Adrenal gland (tissue), 9 donors: ENCODE measurements at regions not wholly inside any gene's neighbourhood (a gene's known extent, or its start where the extent isn't known, plus 50 kb on each side); places are given as distances from the start of the nearest gene placed in this dataset.

Source experiments
- DNase-seq, 7 donors: peaks; one replicate each; pipeline ENCODE4 v3.0.0-alpha.2; 2019 to 2020
- H3K27ac ChIP-seq, 5 donors: fragments of 200-600 bp; sonication (generic) in 4 of 5; 1 replicate in 3 of 5; 2 replicates in 2 of 5; pipeline versions ENCODE4 v1.5.1 to v1.8.0; 2016 to 2020; ENCODE audit warnings: mild to moderate bottlenecking in 1 of 5
- H3K27me3 ChIP-seq: fragments of 200-600 bp; 2 replicates; pipeline ENCODE4 v1.8.0; 2021
- H3K36me3 ChIP-seq, 2 donors: fragments of 200-600 bp; replicated peaks in 1 of 2; 1 replicate in 1 of 2; 2 replicates in 1 of 2; pipeline versions ENCODE4 v1.5.1 to v1.8.0; 2018 to 2022
- H3K4me1 ChIP-seq, 2 donors: fragments of 200-600 bp; replicated peaks in 1 of 2; 1 replicate in 1 of 2; 2 replicates in 1 of 2; pipeline versions ENCODE4 v1.5.1 to v1.8.0; 2018 to 2021
- H3K4me3 ChIP-seq, 4 donors: fragments of 200-600 bp; sonication (generic) in 3 of 4; one replicate each; pipeline ENCODE4 v1.5.1; 2016 to 2018
- H3K9me3 ChIP-seq, 3 donors: fragments of 200-600 bp; sonication (generic) in 1 of 3; replicated peaks in 1 of 3; 1 replicate in 2 of 3; 2 replicates in 1 of 3; pipeline versions ENCODE4 v1.5.1 to v1.8.0; 2016 to 2021
- CTCF ChIP-seq, 6 experiments: fragments of 450-650 bp in 4 of 6; fragments of 200-600 bp in 2 of 6; sonication (generic) in 1 of 6; IDR thresholded peaks; 1 replicate in 5 of 6; 2 replicates in 1 of 6; pipeline versions ENCODE4 v1.5.1 to v1.8.0; 2016 to 2021; ENCODE audit warnings: antibody characterized with exemption in 6 of 6, mild to moderate bottlenecking in 2 of 6, moderate library complexity in 1 of 6
- POLR2A ChIP-seq, 2 donors: fragments of 450-650 bp; IDR thresholded peaks; one replicate each; pipeline ENCODE4 v1.6.1; 2017; ENCODE audit warnings: antibody characterized with exemption in 2 of 2, mild to moderate bottlenecking in 2 of 2, moderate library complexity in 1 of 2
- WGBS, 4 donors: extraction: QIAGEN DNeasy Blood & Tissue Kit in 2 of 4; methylation state at CpG; one replicate each; pipeline versions ENCODE4 v1.1.5 to v1.1.7; 2013 to 2017; 5-methylcytosine and 5-hydroxymethylcytosine counted together
- intact Hi-C, 2 donors: fragments of 100-400 bp; cut with DNase I; formaldehyde crosslinking; loops; one replicate each; pipeline versions ENCODE4 v1.14.1 to v1.15.0; 2022 to 2023
- donor health status: healthy with polysubstance abuse.
- donor health status: Bipolar disorder and iron deficiency.
- donor health status: DM: yes; HTN: yes; CAD: no.
- donor health status: DM: no; HTN: no; CAD: no.
- donor health status: DM: no; HTN: no; CAD: no.

- Histone ChIP-seq H3K9me3 (no peaks in the 10 kb centered on the region), H3K27ac (no peak overlapping the region), H3K36me3 (no peaks in the 10 kb centered on the region), H3K27me3 (no peaks in the 10 kb centered on the region), H3K4me1 (no peaks in the 10 kb centered on the region), H3K4me3 (no peak overlapping the region)
- TF ChIP-seq CTCF (IDR thresholded peaks at IDR 0.05) = no peak
- TF ChIP-seq POLR2A (IDR thresholded peaks at IDR 0.05) = no peak
- intact Hi-C loops = no loop called here
- no peak for DNase-seq
Measured at GRCh38 chr5:88550736-88551135, 282.1 kb upstream of the TMEM161B start.

- no peak for DNase-seq
- Histone ChIP-seq H3K4me3 (no peak overlapping the region), H3K27ac (no peak overlapping the region), H3K36me3 (no peaks in the 10 kb centered on the region), H3K27me3 (no peaks in the 10 kb centered on the region), H3K9me3 (no peaks in the 10 kb centered on the region), H3K4me1 (no peaks in the 10 kb centered on the region)
- WGBS, 4 donors = 74 to 79% (median 75%) methylated on average over 4 of the region's 4 CpGs
- TF ChIP-seq CTCF (IDR thresholded peaks at IDR 0.05) = no peak
- TF ChIP-seq POLR2A (IDR thresholded peaks at IDR 0.05) = no peak
- intact Hi-C loops = no loop called here
Measured at GRCh38 chr5:88548136-88548805, 279.6 kb upstream of the TMEM161B start.

GRCh38 chr5:88545338-88545737 is 276.7 kb upstream of the TMEM161B start:
- Histone ChIP-seq H3K4me1 (no peaks in the 10 kb centered on the region), H3K36me3 (no peaks in the 10 kb centered on the region), H3K27ac (no peak overlapping the region), H3K4me3 (no peak overlapping the region), H3K9me3 (no peaks in the 10 kb centered on the region), H3K27me3 (no peaks in the 10 kb centered on the region)
- no peak for TF ChIP-seq POLR2A (IDR thresholded peaks at IDR 0.05)
- no peak for TF ChIP-seq CTCF (IDR thresholded peaks at IDR 0.05)
- intact Hi-C loops = no loop called here
- DNase-seq = no peak

DNA sequence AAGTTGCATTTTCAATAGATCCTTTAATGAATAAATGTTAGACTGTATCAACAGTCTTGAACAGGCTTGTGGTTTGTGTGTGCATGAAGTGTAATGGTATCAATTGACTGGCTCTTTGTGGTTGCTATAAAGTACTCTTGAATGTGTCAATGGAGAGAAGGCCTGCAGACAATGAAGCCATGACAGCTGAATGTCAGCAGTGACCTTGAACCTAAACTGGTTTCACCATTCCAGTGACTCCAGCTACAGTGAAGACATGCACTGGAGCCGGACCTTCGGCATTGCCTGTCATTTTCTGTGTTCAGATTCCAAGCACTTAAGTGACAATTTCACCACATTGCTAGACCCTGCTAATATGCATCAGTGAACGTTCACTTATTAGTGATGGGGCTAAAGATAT is 276.0 kb upstream of the TMEM161B start:
- Histone ChIP-seq H3K9me3 (no peaks in the 10 kb centered on the region), H3K4me3 (no peak overlapping the region), H3K4me1 (no peaks in the 10 kb centered on the region), H3K36me3 (no peaks in the 10 kb centered on the region), H3K27me3 (no peaks in the 10 kb centered on the region), H3K27ac (no peak overlapping the region)
- no peak for DNase-seq
- intact Hi-C loops = no loop called here
- 83 to 92% (median 89%) methylated on average over 3 of the region's 3 CpGs for WGBS, 4 donors
- no peak for TF ChIP-seq CTCF (IDR thresholded peaks at IDR 0.05)
- no peak for TF ChIP-seq POLR2A (IDR thresholded peaks at IDR 0.05)
